Epithelial cell of proximal tubule (primary cell): ENCODE measurements at regions not wholly inside any gene's neighbourhood (a gene's known extent, or its start where the extent isn't known, plus 50 kb on each side); places are given as distances from the start of the nearest gene placed in this dataset.

Source experiments
- DNase-seq: peaks from one replicate; pipeline ENCODE4 v3.0.0-alpha.2; 2011; ENCODE audit warnings: low read depth
- H3K4me3 ChIP-seq: 2 replicates; pipeline ENCODE4 v1.5.1; 2011; ENCODE audit warnings: low read depth, mild to moderate bottlenecking, low read length
- CTCF ChIP-seq: conservative IDR thresholded peaks from 2 replicates; pipeline ENCODE4 v1.5.1; 2012; ENCODE audit warnings: low read depth, mild to moderate bottlenecking, low read length

GRCh38 chr7:7048213-7048612 lies 134.1 kb upstream of the C1GALT1 start:
- DNase-seq: no peak
- no peak overlapping the region for H3K4me3 ChIP-seq
- TF ChIP-seq CTCF: no peak

- no peak for DNase-seq
- no peak for TF ChIP-seq CTCF
- H3K4me3 ChIP-seq: no peak overlapping the region
Measured at GRCh38 chr7:7051206-7051877, 131.0 kb upstream of the C1GALT1 start.

DNA sequence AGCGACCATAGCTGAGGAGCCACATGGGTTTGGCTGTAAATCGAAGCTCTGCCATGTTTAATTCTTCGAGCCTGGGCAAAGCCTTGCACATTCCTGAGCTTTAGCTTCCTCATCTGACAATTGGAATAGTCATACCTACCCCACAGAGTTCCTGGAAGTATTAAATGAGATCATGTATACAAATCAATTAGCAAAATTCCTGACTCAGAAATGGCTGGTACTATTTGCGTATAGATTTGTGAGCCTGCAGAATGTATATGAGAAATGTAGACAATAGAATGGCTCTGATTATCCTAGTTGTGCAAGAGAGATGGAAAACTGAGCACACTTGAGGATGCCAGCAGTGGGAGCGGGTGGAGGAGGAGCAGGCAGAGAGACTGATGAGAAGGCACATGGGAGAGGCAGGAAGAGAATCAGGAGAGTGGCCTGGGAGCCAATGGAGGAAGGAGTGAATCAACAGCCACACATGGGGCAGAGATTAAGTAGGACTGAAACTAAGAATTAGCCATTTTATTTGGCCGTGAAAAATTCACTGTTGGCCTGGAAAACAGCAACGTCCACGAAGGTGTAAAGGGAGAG lies 128.0 kb upstream of the C1GALT1 start:
- DNase-seq: no peak
- no peak for TF ChIP-seq CTCF
- H3K4me3 ChIP-seq: no peak overlapping the region

DNA sequence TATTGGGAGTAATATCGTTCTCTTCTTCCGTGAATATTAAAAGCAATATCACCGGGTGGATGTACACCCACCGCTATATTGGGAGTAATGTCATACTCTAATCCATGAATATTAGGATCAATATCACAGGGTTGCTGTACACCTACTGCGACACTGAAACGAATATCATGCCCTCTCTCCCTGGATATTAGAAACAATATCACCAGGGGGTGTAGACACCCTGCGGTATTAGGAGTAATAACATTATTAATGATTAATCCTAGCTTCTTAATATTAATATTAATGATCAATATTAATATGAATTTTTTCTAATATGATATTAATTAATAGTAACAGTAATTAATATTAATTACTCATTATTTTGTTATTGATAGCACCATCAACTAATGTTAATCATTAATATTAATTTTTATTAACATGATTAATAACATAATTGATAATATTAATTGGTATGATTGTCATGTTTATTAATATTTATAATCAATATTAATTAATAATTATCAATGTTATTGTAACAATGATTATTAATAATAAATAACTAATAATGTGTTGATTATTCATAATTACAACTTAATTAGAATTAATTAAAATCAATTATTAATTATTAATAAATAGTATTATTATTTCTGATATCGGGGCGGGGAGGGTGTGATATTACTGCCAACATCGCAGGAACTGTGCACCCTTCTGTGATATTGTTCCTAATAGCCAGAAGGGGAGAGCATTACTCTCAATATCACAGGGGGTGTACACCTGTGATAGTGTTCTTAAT lies 121.3 kb upstream of the C1GALT1 start:
- DNase-seq: no peak
- H3K4me3 ChIP-seq: no peak overlapping the region
- no peak for TF ChIP-seq CTCF

DNA sequence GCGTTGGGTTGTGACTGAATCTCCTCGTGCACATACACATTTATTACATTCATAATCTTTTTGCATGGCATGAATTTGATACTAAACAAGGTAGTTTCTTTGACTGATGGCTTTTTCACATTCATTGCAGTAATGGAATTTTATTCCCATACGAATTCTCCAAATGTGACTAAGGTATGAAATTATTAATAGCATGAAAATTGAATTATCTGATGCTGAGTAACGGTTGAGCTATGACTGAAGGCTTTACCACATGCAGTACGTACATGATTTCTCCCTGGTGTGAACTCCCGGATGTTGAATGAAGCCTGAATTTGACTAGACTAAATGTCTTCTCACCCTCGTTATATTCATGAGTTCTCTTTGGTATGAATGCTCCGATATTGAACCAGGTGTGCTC lies 104.4 kb upstream of the C1GALT1 start:
- no peak overlapping the region for H3K4me3 ChIP-seq
- no peak for TF ChIP-seq CTCF
- DNase-seq: no peak

DNA sequence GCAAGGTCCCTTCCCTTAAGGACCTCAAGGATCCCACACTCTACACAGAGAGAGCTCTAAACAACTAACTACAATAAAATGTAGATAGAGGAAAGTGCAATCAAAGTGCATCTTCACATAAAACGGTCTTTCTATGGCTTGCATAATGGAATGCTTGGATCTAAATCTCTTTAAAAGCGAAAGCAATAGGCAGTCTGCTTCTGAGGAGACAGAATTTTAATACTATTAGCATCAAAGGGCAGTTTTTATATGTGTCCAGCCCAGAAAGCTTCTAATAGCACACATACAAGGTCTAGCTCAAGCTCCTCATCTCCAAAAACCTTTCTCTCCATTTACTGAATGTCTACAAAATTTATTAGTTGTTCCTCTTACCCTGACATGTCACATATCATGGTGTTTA lies 101.5 kb upstream of the C1GALT1 start:
- TF ChIP-seq CTCF: no peak
- no peak for DNase-seq

More for the DNA sequence above, 101.5 kb upstream of the C1GALT1 start:
- no peak overlapping the region for H3K4me3 ChIP-seq
